Left ventricle myocardium superior (tissue), 1 donor: ENCODE measurements at regions not wholly inside any gene's neighbourhood (a gene's known extent, or its start where the extent isn't known, plus 50 kb on each side); places are given as distances from the start of the nearest gene placed in this dataset.
"Not testable (repeated sequence)": the region's sequence is repeated elsewhere in the genome, so short reads cannot be mapped to it uniquely, and the experiment has no call there.

Experiments
- ATAC-seq: fragments of 200-7000 bp; cut with Tn5 transposase; one replicate; pipeline ENCODE4 v1.9.1; 2020; ENCODE audit warnings: mild to moderate bottlenecking, moderate library complexity
- DNase-seq: peaks from one replicate; pipeline ENCODE4 v3.0.0-alpha.2; 2020
- intact Hi-C: fragments of 100-400 bp; cut with micrococcal nuclease; formaldehyde crosslinking; loops from one replicate; pipeline ENCODE4 v1.11.0; 2022
- donor health status: DM: no; HTN: yes; CAD: no; lungs with severe emphysema.

- ATAC-seq, DNase-seq, intact Hi-C loops: not testable (repeated sequence)
Observed at GRCh38 chr11:100409267-100409666, 277.8 kb upstream of the ARHGAP42 start.

GRCh38 chr11:100419518-100419917 lies 267.6 kb upstream of the ARHGAP42 start:
- DNase-seq (no peak), ATAC-seq (no peak)
- intact Hi-C loops: no loop called here

GRCh38 chr11:100434821-100435641 lies 252.1 kb upstream of the ARHGAP42 start:
- ATAC-seq: no peak
- no peak for DNase-seq
- intact Hi-C loops: no loop called here

- intact Hi-C loops: no loop called here
- DNase-seq (no peak), ATAC-seq (peak; percentile 95)
Observed at GRCh38 chr11:100438376-100438775, 248.7 kb upstream of the ARHGAP42 start.

- ATAC-seq (no peak), DNase-seq (no peak)
- intact Hi-C loops: no loop called here
Observed at GRCh38 chr11:100441086-100441485, 246.0 kb upstream of the ARHGAP42 start.

- ATAC-seq: no peak
- no peak for DNase-seq
- intact Hi-C loops: no loop called here
Observed at GRCh38 chr11:100442017-100442416, 245.1 kb upstream of the ARHGAP42 start.

- DNase-seq: no peak
- intact Hi-C loops: no loop called here
- ATAC-seq: peak; percentile 97
Observed at GRCh38 chr11:100445231-100445735, 241.8 kb upstream of the ARHGAP42 start.

- intact Hi-C loops, DNase-seq, ATAC-seq: not testable (repeated sequence)
Observed at GRCh38 chr11:100451801-100452460, 235.2 kb upstream of the ARHGAP42 start.

- intact Hi-C loops: no loop called here
- ATAC-seq: no peak
- no peak for DNase-seq
Observed at GRCh38 chr11:100459811-100460210, 227.3 kb upstream of the ARHGAP42 start.

GRCh38 chr11:100460426-100460825 lies 226.7 kb upstream of the ARHGAP42 start:
- DNase-seq (no peak), ATAC-seq (no peak)
- intact Hi-C loops: no loop called here

- DNase-seq: no peak
- intact Hi-C loops: no loop called here
- ATAC-seq: no peak
Observed at GRCh38 chr11:100467821-100468508, 219.1 kb upstream of the ARHGAP42 start.

GRCh38 chr11:100469835-100470234 lies 217.3 kb upstream of the ARHGAP42 start:
- peak; percentile 71 for ATAC-seq
- no peak for DNase-seq
- intact Hi-C loops: no loop called here

GRCh38 chr11:100472727-100473389 lies 214.2 kb upstream of the ARHGAP42 start:
- intact Hi-C loops: no loop called here
- DNase-seq (no peak), ATAC-seq (peak; percentile 75)

GRCh38 chr11:100473390-100473740 lies 213.7 kb upstream of the ARHGAP42 start:
- ATAC-seq (no peak), DNase-seq (no peak)
- intact Hi-C loops: no loop called here

GRCh38 chr11:100484948-100485347 lies 202.1 kb upstream of the ARHGAP42 start:
- ATAC-seq (no peak), DNase-seq (no peak)
- intact Hi-C loops: no loop called here

GRCh38 chr11:100498780-100499179 lies 188.3 kb upstream of the ARHGAP42 start:
- ATAC-seq (no peak), DNase-seq (no peak)
- intact Hi-C loops: no loop called here

- ATAC-seq (no peak), DNase-seq (no peak)
- intact Hi-C loops: no loop called here
Observed at GRCh38 chr11:100501450-100501849, 185.6 kb upstream of the ARHGAP42 start.

- DNase-seq (no peak), ATAC-seq (no peak)
- intact Hi-C loops: no loop called here
Observed at GRCh38 chr11:100512475-100512874, 174.6 kb upstream of the ARHGAP42 start.

GRCh38 chr11:100515087-100515486 lies 172.0 kb upstream of the ARHGAP42 start:
- intact Hi-C loops: no loop called here
- no peak for ATAC-seq

GRCh38 chr11:100525197-100525596 lies 161.9 kb upstream of the ARHGAP42 start:
- no peak for ATAC-seq
- intact Hi-C loops: no loop called here
- no peak for DNase-seq

More at GRCh38 chr11:100515087-100515486, 172.0 kb upstream of the ARHGAP42 start:
- DNase-seq: no peak
